Hepatocyte (in vitro differentiated cells): ENCODE measurements at regions not wholly inside any gene's neighbourhood (a gene's known extent, or its start where the extent isn't known, plus 50 kb on each side); places are given as distances from the start of the nearest gene placed in this dataset.

Experiments used
- CTCF ChIP-seq: fragments of 200-600 bp; sonication (generic); IDR thresholded peaks from 2 replicates; pipeline ENCODE4 v1.5.1; 2016; ENCODE audit warnings: antibody characterized with exemption, mild to moderate bottlenecking; ENCODE audit not compliant: poor library complexity
- EZH2 ChIP-seq: fragments of 200-600 bp; sonication (generic); IDR thresholded peaks from 2 replicates; pipeline ENCODE4 v1.6.1; 2016; ENCODE audit warnings: antibody characterized with exemption, mild to moderate bottlenecking, borderline replicate concordance
- EZH2phosphoT487 ChIP-seq: fragments of 200-600 bp; sonication (generic); IDR thresholded peaks from one replicate; pipeline ENCODE4 v1.6.1; 2018; ENCODE audit warnings: antibody characterized with exemption, mild to moderate bottlenecking, low read depth, moderate library complexity; ENCODE audit not compliant: unreplicated experiment, severe bottlenecking

GRCh38 chr2:105683011-105683492 is 61.7 kb upstream of the NCK2 start:
- TF ChIP-seq CTCF (no peak), EZH2 (no peak), EZH2phosphoT487 (no peak)
